Lung (tissue), 11 donors: ENCODE measurements at regions not wholly inside any gene's neighbourhood (a gene's known extent, or its start where the extent isn't known, plus 50 kb on each side); places are given as distances from the start of the nearest gene placed in this dataset.

Experiments
- ATAC-seq: fragments of 200-7000 bp; cut with Tn5 transposase; one replicate; pipeline ENCODE4 v1.9.1; 2020; ENCODE audit warnings: moderate number of reproducible peaks; ENCODE audit not compliant: insufficient read depth, low FRiP score
- DNase-seq, 3 donors: peaks; one replicate each; pipeline ENCODE4 v3.0.0-alpha.2; 2013 to 2017
- H3K27ac ChIP-seq, 2 donors: one replicate each; pipeline ENCODE4 v1.5.1; 2013; ENCODE audit warnings: mild to moderate bottlenecking in 2 of 2, moderate library complexity in 2 of 2, control low read depth in 1 of 2, inconsistent platforms in 1 of 2, low read depth in 1 of 2, low read length in 1 of 2
- H3K27me3 ChIP-seq, 3 donors: one replicate each; pipeline ENCODE4 v1.5.1; 2013; ENCODE audit warnings: low read length in 2 of 3; ENCODE audit not compliant: control insufficient read depth in 3 of 3, insufficient read depth in 3 of 3
- H3K36me3 ChIP-seq, 4 donors: one replicate each; pipeline ENCODE4 v1.5.1; 2013; ENCODE audit warnings: low read length in 4 of 4, mild to moderate bottlenecking in 1 of 4, moderate library complexity in 1 of 4; ENCODE audit not compliant: control insufficient read depth in 4 of 4, insufficient read depth in 4 of 4
- H3K4me1 ChIP-seq, 5 donors: one replicate each; pipeline ENCODE4 v1.5.1; 2013; ENCODE audit warnings: low read length in 5 of 5, mild to moderate bottlenecking in 2 of 5, moderate library complexity in 1 of 5; ENCODE audit not compliant: control insufficient read depth in 5 of 5, insufficient read depth in 5 of 5
- H3K4me3 ChIP-seq: one replicate; pipeline ENCODE4 v1.5.1; 2013; ENCODE audit warnings: mild to moderate bottlenecking, control low read depth, moderate library complexity
- H3K9ac ChIP-seq, 2 donors: one replicate each; pipeline ENCODE4 v1.5.1; 2013; ENCODE audit warnings: low read length in 2 of 2, control low read depth in 1 of 2; ENCODE audit not compliant: insufficient read depth in 1 of 2
- H3K9me3 ChIP-seq, 4 donors: one replicate each; pipeline ENCODE4 v1.5.1; 2013; ENCODE audit warnings: low read length in 3 of 4, mild to moderate bottlenecking in 1 of 4, moderate library complexity in 1 of 4; ENCODE audit not compliant: control insufficient read depth in 4 of 4, insufficient read depth in 3 of 4
- CTCF ChIP-seq: IDR thresholded peaks from 2 replicates; pipeline ENCODE4 v1.5.1; 2012; ENCODE audit warnings: mild to moderate bottlenecking; ENCODE audit errors: control extremely low read depth, extremely low read depth
- WGBS, 2 donors: extraction: QIAGEN DNeasy Blood & Tissue Kit; methylation state at CpG; one replicate each; pipeline ENCODE4 v1.1.7; 2013; 5-methylcytosine and 5-hydroxymethylcytosine counted together
- donor health status: control.
- donor health status: control.
- donor health status: Bipolar disorder and iron deficiency.
- donor health status: healthy.
- donor health status: DM: yes; HTN: yes; CAD: no.

DNA sequence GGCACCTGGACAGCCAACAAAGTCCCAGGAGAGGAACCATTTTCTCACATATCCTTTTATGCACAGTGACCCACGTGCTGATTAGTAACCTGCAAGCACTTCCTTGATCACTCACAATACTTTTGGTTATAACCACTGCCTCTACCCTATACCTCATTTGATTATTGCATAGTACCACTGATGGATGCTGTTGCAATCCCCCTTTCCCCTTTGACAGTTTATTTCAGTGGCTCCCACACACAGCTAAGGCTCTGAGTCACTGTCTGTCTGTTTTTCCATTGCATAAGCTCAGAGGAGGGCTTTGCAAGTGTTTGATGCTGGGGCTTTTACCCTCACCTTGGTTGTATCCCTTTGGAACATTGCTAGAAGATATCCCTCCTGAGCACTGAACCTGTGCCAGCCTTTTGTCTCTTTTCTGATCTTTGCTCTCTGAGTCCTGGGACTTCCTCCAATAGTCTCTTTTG is 101.7 kb upstream of the RBBP8 start:
- Histone ChIP-seq H3K9ac (no peak overlapping the region), H3K27me3 (no peaks in the 10 kb centered on the region), H3K4me1 (no peaks in the 10 kb centered on the region), H3K36me3 (no peaks in the 10 kb centered on the region), H3K4me3 (no peak overlapping the region), H3K27ac (no peak overlapping the region), H3K9me3 (no peaks in the 10 kb centered on the region)
- no peak for TF ChIP-seq CTCF
- ATAC-seq (no peak), DNase-seq (no peak)
- WGBS, 2 donors = 23 to 44% methylated on average over 1 of the region's 1 CpG

DNA sequence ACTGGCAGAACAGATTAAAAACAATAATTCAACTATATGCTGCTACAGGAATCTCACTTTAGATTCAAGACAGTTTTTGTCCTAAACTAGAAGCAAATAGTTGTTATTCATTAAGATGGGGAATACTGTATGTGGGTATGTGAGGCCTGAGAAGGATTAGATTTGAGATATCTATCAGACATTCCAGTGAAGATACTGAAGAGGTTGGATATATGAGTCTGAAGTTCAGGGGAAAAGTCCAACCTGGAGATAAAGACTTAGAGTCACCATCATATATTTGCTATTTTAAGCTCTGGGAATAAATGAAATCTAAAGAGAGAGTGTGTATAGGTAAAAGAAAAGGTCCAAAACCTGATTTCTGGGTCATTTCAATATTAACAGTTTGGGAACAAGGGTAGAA is 96.2 kb upstream of the RBBP8 start:
- Histone ChIP-seq H3K4me1 (peaks cover 0 to 2% (median 0%) of the 10 kb centered on the region in 5 donors), H3K9me3 (no peaks in the 10 kb centered on the region), H3K27ac (no peak overlapping the region), H3K4me3 (no peak overlapping the region), H3K27me3 (no peaks in the 10 kb centered on the region), H3K9ac (no peak overlapping the region), H3K36me3 (no peaks in the 10 kb centered on the region)
- TF ChIP-seq CTCF = no peak
- DNase-seq (no peak), ATAC-seq (no peak)

GRCh38 chr18:22838221-22838620 is 94.9 kb upstream of the RBBP8 start:
- H3K36me3 ChIP-seq = no peaks in the 10 kb centered on the region
- WGBS, 2 donors = 86 to 96% methylated on average over 1 of the region's 1 CpG
- H3K4me1 ChIP-seq = peaks cover 0 to 4% (median 0%) of the 10 kb centered on the region in 5 donors
- ATAC-seq (no peak), DNase-seq (no peak)
- no peaks in the 10 kb centered on the region for H3K9me3 ChIP-seq
- no peak overlapping the region for H3K4me3 ChIP-seq
- no peak for TF ChIP-seq CTCF
- H3K27ac ChIP-seq = no peak overlapping the region
- no peaks in the 10 kb centered on the region for H3K27me3 ChIP-seq
- H3K9ac ChIP-seq = no peak overlapping the region

DNA sequence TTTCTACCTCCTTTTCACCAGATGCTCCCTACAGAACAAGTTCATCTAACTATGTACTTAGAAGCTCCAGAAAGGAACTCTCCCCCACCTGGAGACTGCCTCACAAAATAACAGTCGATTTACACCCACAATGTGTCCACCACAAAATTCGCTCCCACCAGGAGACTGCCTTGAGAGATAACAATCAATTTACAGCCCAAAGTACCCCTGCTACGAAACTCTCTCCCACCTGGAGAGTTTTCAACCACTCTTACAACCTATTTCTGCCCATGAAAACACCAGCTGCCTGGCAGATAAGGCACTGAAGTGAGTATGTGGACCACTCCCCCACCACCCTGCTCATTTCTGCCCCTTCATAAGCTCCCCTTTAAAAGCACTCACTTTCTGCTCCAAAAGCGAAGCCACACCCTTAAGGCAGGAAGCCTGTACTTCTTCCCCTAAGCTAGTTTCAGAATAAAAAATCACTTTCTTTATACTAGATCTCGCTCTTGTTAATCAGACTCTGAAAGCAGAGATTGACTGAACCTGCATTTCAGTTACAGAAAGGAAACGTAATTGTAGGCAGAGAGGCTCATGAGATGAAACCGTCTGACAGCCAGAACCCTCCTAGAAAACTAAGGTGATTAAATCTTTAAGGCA is 94.4 kb upstream of the RBBP8 start:
- DNase-seq = no peak
- no peaks in the 10 kb centered on the region for H3K36me3 ChIP-seq
- no peak for ATAC-seq
- no peaks in the 10 kb centered on the region for H3K9me3 ChIP-seq
- WGBS, 2 donors = 35 to 44% methylated on average over 7 of the region's 7 CpGs
- no peak overlapping the region for H3K4me3 ChIP-seq
- H3K9ac ChIP-seq = no peak overlapping the region
- no peak overlapping the region for H3K27ac ChIP-seq
- H3K4me1 ChIP-seq = peaks cover 0 to 4% (median 0%) of the 10 kb centered on the region in 5 donors
- no peaks in the 10 kb centered on the region for H3K27me3 ChIP-seq
- TF ChIP-seq CTCF = no peak
